ENCODE measurements at regions not wholly inside any gene's neighbourhood (a gene's known extent, or its start where the extent isn't known, plus 50 kb on each side); places are given as distances from the start of the nearest gene placed in this dataset.

DNA sequence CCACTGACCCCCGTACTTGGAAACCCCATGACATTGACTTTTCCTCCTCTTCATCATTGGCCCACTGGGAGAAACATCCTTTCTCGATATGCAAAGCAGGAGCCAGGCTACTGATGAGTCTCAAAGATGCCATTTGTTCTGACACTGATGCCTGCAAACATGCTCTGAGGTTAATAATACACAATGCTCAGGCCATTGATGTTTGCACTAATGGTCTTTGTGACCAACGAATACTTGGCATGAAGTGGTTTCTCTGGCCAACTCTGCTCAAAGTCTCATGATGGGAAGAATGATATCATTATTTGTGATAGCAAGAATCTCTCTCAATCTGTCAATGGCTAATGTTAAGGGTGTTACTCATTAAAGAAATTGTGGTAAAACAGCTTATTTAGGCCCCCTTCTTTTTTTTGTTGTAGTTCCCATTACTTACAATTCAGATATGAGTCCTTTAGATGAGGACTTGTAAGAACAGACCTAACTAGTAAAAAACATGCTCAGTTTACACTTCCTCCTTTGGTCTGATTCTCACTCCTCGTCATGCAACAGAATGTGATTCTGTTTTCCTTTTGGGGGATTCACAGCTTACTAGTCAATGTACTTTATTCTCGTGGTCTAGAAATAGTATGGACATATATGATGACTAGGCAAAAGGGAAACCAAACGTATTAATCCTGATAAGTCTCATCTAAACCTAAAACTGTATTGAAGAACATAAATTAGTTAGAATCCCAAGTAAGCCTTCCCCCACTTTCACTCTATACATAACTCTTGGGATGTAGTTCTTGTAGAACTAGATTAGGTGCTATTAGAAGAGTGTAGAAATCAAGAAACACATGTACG is 488.8 kb upstream of the DPPA4 start:
- H3K9me3 ChIP-seq (replicated peaks): no peaks in the 10 kb centered on the region
- TF ChIP-seq, protein P1, sequence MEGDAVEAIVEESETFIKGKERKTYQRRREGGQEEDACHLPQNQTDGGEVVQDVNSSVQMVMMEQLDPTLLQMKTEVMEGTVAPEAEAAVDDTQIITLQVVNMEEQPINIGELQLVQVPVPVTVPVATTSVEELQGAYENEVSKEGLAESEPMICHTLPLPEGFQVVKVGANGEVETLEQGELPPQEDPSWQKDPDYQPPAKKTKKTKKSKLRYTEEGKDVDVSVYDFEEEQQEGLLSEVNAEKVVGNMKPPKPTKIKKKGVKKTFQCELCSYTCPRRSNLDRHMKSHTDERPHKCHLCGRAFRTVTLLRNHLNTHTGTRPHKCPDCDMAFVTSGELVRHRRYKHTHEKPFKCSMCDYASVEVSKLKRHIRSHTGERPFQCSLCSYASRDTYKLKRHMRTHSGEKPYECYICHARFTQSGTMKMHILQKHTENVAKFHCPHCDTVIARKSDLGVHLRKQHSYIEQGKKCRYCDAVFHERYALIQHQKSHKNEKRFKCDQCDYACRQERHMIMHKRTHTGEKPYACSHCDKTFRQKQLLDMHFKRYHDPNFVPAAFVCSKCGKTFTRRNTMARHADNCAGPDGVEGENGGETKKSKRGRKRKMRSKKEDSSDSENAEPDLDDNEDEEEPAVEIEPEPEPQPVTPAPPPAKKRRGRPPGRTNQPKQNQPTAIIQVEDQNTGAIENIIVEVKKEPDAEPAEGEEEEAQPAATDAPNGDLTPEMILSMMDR (IDR thresholded peaks at IDR 0.05; ENCODE audit: borderline replicate concordance): no peak
- no peaks in the 10 kb centered on the region for H3K27me3 ChIP-seq (ENCODE audit: low read depth)
- intact Hi-C loops (cut with micrococcal nuclease): no loop called here
- no peak for DNase-seq
- H3K4me3 ChIP-seq: no peak overlapping the region
- H3K27ac ChIP-seq (replicated peaks): no peak overlapping the region
- H3K4me1 ChIP-seq: no peaks in the 10 kb centered on the region
- no peaks in the 10 kb centered on the region for H3K36me3 ChIP-seq

DNA sequence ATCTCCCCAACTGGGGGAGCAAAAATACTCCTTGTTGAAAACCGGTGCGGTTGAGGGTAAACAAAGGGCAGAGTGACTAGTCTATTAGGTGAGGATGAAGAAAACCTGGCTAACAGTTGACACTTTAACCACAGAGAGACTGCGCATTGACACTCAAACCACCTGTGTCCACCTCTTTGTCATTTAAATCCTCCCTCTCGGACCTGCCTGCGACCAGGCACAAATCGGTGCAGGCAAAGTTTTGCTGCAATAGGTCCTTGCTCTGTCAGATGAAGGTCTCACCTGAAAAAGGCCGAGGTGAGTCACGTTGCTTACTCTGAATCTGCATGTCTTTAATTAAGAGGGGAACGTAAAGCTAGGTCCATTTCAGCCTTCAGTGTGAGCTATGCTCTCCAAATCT is 494.1 kb upstream of the DPPA4 start:
- Histone ChIP-seq H3K4me3 (no peak overlapping the region), H3K36me3 (no peaks in the 10 kb centered on the region), H3K27ac (replicated peaks) (no peak overlapping the region), H3K27me3 (ENCODE audit: low read depth) (no peaks in the 10 kb centered on the region), H3K4me1 (no peaks in the 10 kb centered on the region), H3K9me3 (replicated peaks) (no peaks in the 10 kb centered on the region)
- DNase-seq: no peak
- TF ChIP-seq, protein P1 (IDR thresholded peaks at IDR 0.05; ENCODE audit: borderline replicate concordance): no peak
- intact Hi-C loops (cut with micrococcal nuclease): no loop called here

GRCh38 chr3:109835958-109836357 is 498.6 kb upstream of the DPPA4 start:
- no peaks in the 10 kb centered on the region for H3K36me3 ChIP-seq
- no peaks in the 10 kb centered on the region for H3K27me3 ChIP-seq (ENCODE audit: low read depth)
- H3K4me1 ChIP-seq: no peaks in the 10 kb centered on the region
- H3K4me3 ChIP-seq: no peak overlapping the region
- H3K9me3 ChIP-seq (replicated peaks): no peaks in the 10 kb centered on the region
- no peak for DNase-seq
- no peak overlapping the region for H3K27ac ChIP-seq (replicated peaks)
- intact Hi-C loops (cut with micrococcal nuclease): no loop called here
- TF ChIP-seq, protein P1 (IDR thresholded peaks at IDR 0.05; ENCODE audit: borderline replicate concordance): no peak

DNA sequence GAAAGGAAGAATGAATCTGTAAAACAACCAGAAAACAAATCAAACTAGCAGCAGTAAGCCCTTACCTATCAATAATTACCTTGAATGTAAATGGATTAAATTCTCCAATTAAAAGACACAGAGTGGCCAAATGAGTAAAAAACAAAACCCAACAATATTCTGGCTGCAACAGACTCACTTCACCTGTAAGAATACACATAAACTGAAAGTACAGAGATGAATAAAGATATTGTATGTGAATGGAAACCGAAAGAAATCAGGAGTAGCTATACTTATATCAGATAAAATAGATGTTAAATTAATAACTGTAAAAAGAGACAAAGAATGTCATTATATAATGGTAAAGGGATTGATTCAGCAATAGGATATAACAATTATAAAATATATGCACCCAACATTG is 514.5 kb upstream of the DPPA4 start:
- no peak overlapping the region for H3K4me3 ChIP-seq
- no peaks in the 10 kb centered on the region for H3K4me1 ChIP-seq
- no peak for DNase-seq
- intact Hi-C loops (cut with micrococcal nuclease): no loop called here
- TF ChIP-seq, protein P1 (IDR thresholded peaks at IDR 0.05; ENCODE audit: borderline replicate concordance): no peak
- no peaks in the 10 kb centered on the region for H3K27me3 ChIP-seq (ENCODE audit: low read depth)
- H3K36me3 ChIP-seq: no peaks in the 10 kb centered on the region
- no peak overlapping the region for H3K27ac ChIP-seq (replicated peaks)
- H3K9me3 ChIP-seq (replicated peaks): peaks cover 33% of the 10 kb centered on the region

DNA sequence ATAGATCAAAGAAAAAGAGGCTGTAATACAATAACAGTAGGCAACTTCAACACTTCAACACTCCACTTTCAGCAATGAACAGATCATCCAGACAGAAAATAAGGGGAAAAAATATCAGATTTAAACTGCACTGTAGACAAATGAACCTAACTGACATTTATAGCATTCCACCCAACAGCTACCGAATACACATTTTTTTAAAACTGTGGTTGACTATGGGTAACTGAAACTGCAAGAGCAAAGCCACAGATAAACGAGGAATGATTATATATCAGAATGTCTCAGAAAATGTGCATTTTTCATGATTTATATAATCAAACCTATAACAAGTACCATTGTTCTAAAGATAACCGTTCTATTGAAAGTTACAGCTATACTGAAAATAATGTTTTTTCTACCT is 514.9 kb upstream of the DPPA4 start:
- H3K4me3 ChIP-seq: no peak overlapping the region
- no peak overlapping the region for H3K27ac ChIP-seq (replicated peaks)
- no peaks in the 10 kb centered on the region for H3K27me3 ChIP-seq (ENCODE audit: low read depth)
- H3K4me1 ChIP-seq: no peaks in the 10 kb centered on the region
- no peaks in the 10 kb centered on the region for H3K36me3 ChIP-seq
- intact Hi-C loops (cut with micrococcal nuclease): no loop called here
- TF ChIP-seq, protein P1 (IDR thresholded peaks at IDR 0.05; ENCODE audit: borderline replicate concordance): no peak
- H3K9me3 ChIP-seq (replicated peaks): peaks cover 33% of the 10 kb centered on the region
- DNase-seq: no peak
